Hepatocyte (in vitro differentiated cells): ENCODE measurements at regions not wholly inside any gene's neighbourhood (a gene's known extent, or its start where the extent isn't known, plus 50 kb on each side); places are given as distances from the start of the nearest gene placed in this dataset.

ENCODE experiments used
- DNase-seq: peaks from one replicate; pipeline ENCODE4 v3.0.0-alpha.2; 2016; ENCODE audit warnings: low spot score
- H2AFZ ChIP-seq: fragments of 200-600 bp; sonication (generic); 2 replicates; pipeline ENCODE4 v1.6.0; 2016; ENCODE audit warnings: antibody characterized with exemption, mild to moderate bottlenecking
- H3K27ac ChIP-seq: fragments of 200-600 bp; sonication (generic); 2 replicates; pipeline ENCODE4 v1.5.1; 2016; ENCODE audit warnings: mild to moderate bottlenecking
- H3K27me3 ChIP-seq: fragments of 200-600 bp; sonication (generic); 2 replicates; pipeline ENCODE4 v1.6.1; 2016
- H3K36me3 ChIP-seq: fragments of 200-600 bp; sonication (generic); replicated peaks from 2 replicates; pipeline ENCODE4 v1.5.1; 2016; ENCODE audit warnings: low read depth; ENCODE audit not compliant: insufficient read depth
- H3K4me1 ChIP-seq: fragments of 200-600 bp; sonication (generic); 2 replicates; pipeline ENCODE4 v1.5.1; 2016; ENCODE audit warnings: mild to moderate bottlenecking, moderate library complexity; ENCODE audit not compliant: insufficient read depth
- H3K4me2 ChIP-seq: fragments of 200-600 bp; sonication (generic); 2 replicates; pipeline ENCODE4 v1.6.0; 2016
- H3K4me3 ChIP-seq: fragments of 200-600 bp; sonication (generic); 2 replicates; pipeline ENCODE4 v1.5.1; 2016; ENCODE audit warnings: mild to moderate bottlenecking
- H3K79me2 ChIP-seq: fragments of 200-600 bp; sonication (generic); 2 replicates; pipeline ENCODE4 v1.6.0; 2017; ENCODE audit warnings: mild to moderate bottlenecking
- H3K9me2 ChIP-seq: fragments of 200-600 bp; sonication (generic); replicated peaks from 2 replicates; pipeline ENCODE4 v1.6.0; 2017; ENCODE audit warnings: mild to moderate bottlenecking; ENCODE audit not compliant: insufficient read depth
- H3K9me3 ChIP-seq: fragments of 200-600 bp; sonication (generic); 2 replicates; pipeline ENCODE4 v1.5.1; 2016; ENCODE audit warnings: low read depth, mild to moderate bottlenecking
- H4K20me1 ChIP-seq: fragments of 200-600 bp; sonication (generic); 2 replicates; pipeline ENCODE4 v1.6.0; 2016; ENCODE audit warnings: mild to moderate bottlenecking; ENCODE audit not compliant: insufficient read depth, poor library complexity, severe bottlenecking
- EZH2 ChIP-seq: fragments of 200-600 bp; sonication (generic); IDR thresholded peaks from 2 replicates; pipeline ENCODE4 v1.6.1; 2016; ENCODE audit warnings: antibody characterized with exemption, mild to moderate bottlenecking, borderline replicate concordance
- EZH2phosphoT487 ChIP-seq: fragments of 200-600 bp; sonication (generic); IDR thresholded peaks from one replicate; pipeline ENCODE4 v1.6.1; 2018; ENCODE audit warnings: antibody characterized with exemption, mild to moderate bottlenecking, low read depth, moderate library complexity; ENCODE audit not compliant: unreplicated experiment, severe bottlenecking
- WGBS: methylation state at CpG from one replicate; pipeline ENCODE4 v1.1.6; 2016; ENCODE audit warnings: low lambda C conversion rate; ENCODE audit errors: missing lambda C conversion rate; 5-methylcytosine and 5-hydroxymethylcytosine counted together
- TF ChIP-seq, protein P1 (sequence below): fragments of 200-600 bp; sonication (generic); IDR thresholded peaks from 2 replicates; pipeline ENCODE4 v1.5.1; 2016; ENCODE audit warnings: antibody characterized with exemption, mild to moderate bottlenecking; ENCODE audit not compliant: poor library complexity

DNA sequence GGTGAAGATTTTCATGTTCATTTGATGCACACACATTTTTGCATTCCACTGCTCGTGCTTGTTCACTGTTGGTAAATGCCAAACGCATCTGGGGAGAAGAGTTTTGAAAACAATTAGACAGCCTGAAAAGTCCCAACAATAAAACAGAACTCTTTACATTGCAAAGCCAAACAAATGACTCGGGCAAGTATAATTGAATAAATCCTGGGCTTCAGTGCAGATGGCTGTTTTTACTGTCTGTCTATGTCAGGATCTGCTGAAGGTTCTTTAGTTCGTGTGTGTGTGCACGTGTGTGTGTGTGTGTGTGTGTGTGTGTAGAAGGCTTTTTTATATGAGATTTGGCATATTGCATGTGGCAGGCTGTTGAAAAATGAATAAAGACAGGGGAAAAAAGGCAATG is 277.5 kb upstream of the CDIN1 start:
- Histone ChIP-seq H2AFZ (no peak overlapping the region), H4K20me1 (no peaks in the 10 kb centered on the region), H3K27ac (no peak overlapping the region), H3K79me2 (no peaks in the 10 kb centered on the region), H3K4me1 (peaks cover 4% of the 10 kb centered on the region), H3K4me3 (no peak overlapping the region), H3K4me2 (no peak overlapping the region), H3K36me3 (no peaks in the 10 kb centered on the region), H3K27me3 (no peaks in the 10 kb centered on the region), H3K9me2 (no peaks in the 10 kb centered on the region), H3K9me3 (no peaks in the 10 kb centered on the region)
- DNase-seq: no peak
- 44% methylated on average over 5 of the region's 5 CpGs for WGBS
- TF ChIP-seq, protein P1, sequence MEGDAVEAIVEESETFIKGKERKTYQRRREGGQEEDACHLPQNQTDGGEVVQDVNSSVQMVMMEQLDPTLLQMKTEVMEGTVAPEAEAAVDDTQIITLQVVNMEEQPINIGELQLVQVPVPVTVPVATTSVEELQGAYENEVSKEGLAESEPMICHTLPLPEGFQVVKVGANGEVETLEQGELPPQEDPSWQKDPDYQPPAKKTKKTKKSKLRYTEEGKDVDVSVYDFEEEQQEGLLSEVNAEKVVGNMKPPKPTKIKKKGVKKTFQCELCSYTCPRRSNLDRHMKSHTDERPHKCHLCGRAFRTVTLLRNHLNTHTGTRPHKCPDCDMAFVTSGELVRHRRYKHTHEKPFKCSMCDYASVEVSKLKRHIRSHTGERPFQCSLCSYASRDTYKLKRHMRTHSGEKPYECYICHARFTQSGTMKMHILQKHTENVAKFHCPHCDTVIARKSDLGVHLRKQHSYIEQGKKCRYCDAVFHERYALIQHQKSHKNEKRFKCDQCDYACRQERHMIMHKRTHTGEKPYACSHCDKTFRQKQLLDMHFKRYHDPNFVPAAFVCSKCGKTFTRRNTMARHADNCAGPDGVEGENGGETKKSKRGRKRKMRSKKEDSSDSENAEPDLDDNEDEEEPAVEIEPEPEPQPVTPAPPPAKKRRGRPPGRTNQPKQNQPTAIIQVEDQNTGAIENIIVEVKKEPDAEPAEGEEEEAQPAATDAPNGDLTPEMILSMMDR: no peak
- TF ChIP-seq EZH2 (no peak), EZH2phosphoT487 (no peak)

DNA sequence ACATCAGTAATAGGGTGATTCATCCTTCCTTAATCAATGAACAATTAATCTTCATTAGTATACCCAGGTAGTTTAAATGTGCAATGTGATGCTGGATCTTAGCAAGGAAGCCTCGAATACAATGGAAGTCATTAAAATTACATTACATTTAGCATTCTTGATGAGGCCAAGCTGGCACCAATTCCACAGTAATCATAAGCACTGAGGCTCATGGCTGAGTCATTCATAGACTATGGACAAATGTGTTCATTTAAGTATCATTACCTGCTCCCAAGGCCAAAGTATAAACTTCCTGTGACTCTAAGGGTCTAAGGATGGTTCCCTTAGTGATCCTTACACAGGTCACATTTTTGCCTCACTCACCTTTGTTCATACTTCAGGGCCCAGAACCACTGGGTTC is 266.4 kb upstream of the CDIN1 start:
- no peak for DNase-seq
- no peak overlapping the region for H3K4me2 ChIP-seq
- TF ChIP-seq EZH2 (no peak), EZH2phosphoT487 (no peak)
- TF ChIP-seq, protein P1: no peak

DNA sequence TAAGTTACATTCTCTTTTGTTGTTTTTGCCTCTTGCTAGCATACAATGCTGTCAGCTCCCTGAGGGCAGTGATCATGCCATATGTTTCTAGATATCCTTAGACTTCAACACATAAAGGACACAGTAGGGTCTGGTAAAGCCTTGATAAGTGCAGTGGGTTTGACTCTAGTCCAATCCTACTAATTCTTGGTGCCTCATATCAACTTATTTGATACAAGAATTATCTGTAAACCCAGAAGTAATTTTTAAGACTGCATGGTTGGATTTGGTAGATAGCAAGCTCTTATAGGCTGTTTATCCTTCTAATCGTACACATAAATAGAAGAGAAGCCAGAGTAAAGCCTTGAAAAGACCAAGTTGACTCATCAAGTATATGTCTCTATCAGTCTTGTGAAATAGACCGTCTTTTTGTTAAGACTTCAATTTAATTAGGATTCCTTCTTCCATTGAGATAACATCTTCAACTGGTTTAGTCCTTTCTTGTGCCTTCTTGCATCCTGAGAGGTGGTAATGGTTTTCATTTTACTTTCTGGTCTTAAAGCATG is 265.6 kb upstream of the CDIN1 start:
- no peaks in the 10 kb centered on the region for H3K36me3 ChIP-seq
- DNase-seq: no peak
- H3K4me2 ChIP-seq: no peak overlapping the region
- H2AFZ ChIP-seq: no peak overlapping the region
- TF ChIP-seq EZH2phosphoT487 (no peak), EZH2 (no peak)
- TF ChIP-seq, protein P1: no peak
- no peaks in the 10 kb centered on the region for H3K27me3 ChIP-seq
- no peaks in the 10 kb centered on the region for H3K79me2 ChIP-seq
- WGBS: 53% methylated on average over 2 of the region's 2 CpGs
- H3K4me1 ChIP-seq: no peaks in the 10 kb centered on the region
- no peak overlapping the region for H3K27ac ChIP-seq
- H4K20me1 ChIP-seq: no peaks in the 10 kb centered on the region
- no peaks in the 10 kb centered on the region for H3K9me3 ChIP-seq
- H3K9me2 ChIP-seq: no peaks in the 10 kb centered on the region
- no peak overlapping the region for H3K4me3 ChIP-seq

More for the DNA sequence above, 266.4 kb upstream of the CDIN1 start:
- H2AFZ ChIP-seq: no peak overlapping the region
- no peaks in the 10 kb centered on the region for H3K27me3 ChIP-seq
- no peak overlapping the region for H3K4me3 ChIP-seq
- H3K9me2 ChIP-seq: no peaks in the 10 kb centered on the region
- no peaks in the 10 kb centered on the region for H3K36me3 ChIP-seq
- no peaks in the 10 kb centered on the region for H3K9me3 ChIP-seq
- 38% methylated on average over 1 of the region's 1 CpG for WGBS
- H4K20me1 ChIP-seq: no peaks in the 10 kb centered on the region
- no peak overlapping the region for H3K27ac ChIP-seq
- H3K4me1 ChIP-seq: no peaks in the 10 kb centered on the region
- H3K79me2 ChIP-seq: no peaks in the 10 kb centered on the region

DNA sequence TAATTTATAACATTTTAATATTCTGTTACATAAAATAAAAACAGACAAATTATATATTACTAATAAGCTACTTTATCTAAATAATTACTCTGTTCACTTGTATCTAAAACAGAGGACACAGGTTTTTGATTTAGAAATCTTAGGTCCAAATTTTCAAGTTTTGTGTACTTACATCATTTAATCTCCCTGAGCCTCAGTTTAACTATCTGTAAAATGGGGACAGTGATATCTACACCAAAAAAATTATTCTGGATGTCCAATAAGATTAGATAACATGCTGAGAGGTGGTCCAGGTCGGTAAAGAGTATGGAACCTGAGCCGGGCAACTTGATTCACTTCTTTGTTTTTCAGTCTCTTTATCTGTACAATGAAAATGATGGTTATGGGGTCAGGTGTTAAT is 263.8 kb upstream of the CDIN1 start:
- H3K9me2 ChIP-seq: no peaks in the 10 kb centered on the region
- no peak overlapping the region for H2AFZ ChIP-seq
- H3K4me2 ChIP-seq: no peak overlapping the region
- no peak overlapping the region for H3K4me3 ChIP-seq
- H3K4me1 ChIP-seq: no peaks in the 10 kb centered on the region
- no peak for DNase-seq
- no peak overlapping the region for H3K27ac ChIP-seq
- H3K27me3 ChIP-seq: no peaks in the 10 kb centered on the region
- TF ChIP-seq, protein P1: no peak
- TF ChIP-seq EZH2phosphoT487 (no peak), EZH2 (no peak)
- no peaks in the 10 kb centered on the region for H4K20me1 ChIP-seq
- WGBS: 92% methylated on average over 2 of the region's 2 CpGs
- no peaks in the 10 kb centered on the region for H3K9me3 ChIP-seq
- no peaks in the 10 kb centered on the region for H3K79me2 ChIP-seq
- no peaks in the 10 kb centered on the region for H3K36me3 ChIP-seq
